ENCODE measurements at regions not wholly inside any gene's neighbourhood (a gene's known extent, or its start where the extent isn't known, plus 50 kb on each side); places are given as distances from the start of the nearest gene placed in this dataset.

GRCh38 chr15:62957130-62957529 is 85.4 kb upstream of the TPM1 start:
- Histone ChIP-seq H4K20me1 (ENCODE audit: insufficient read depth, low read length) (no peaks in the 10 kb centered on the region), H3K79me2 (ENCODE audit: insufficient read depth, low read length) (no peaks in the 10 kb centered on the region), H3K4me2 (ENCODE audit: low read length) (no peak overlapping the region), H3K27me3 (ENCODE audit: insufficient read depth, low read length) (no peaks in the 10 kb centered on the region), H3K27ac (ENCODE audit: low read depth, low read length) (no peak overlapping the region), H3K4me3 (ENCODE audit: insufficient read depth, low read depth, low read length) (no peak overlapping the region), H3K9ac (ENCODE audit: low read length) (no peak overlapping the region), H3K9me3 (ENCODE audit: insufficient read depth, low read depth, low read length) (no peaks in the 10 kb centered on the region), H3K36me3 (ENCODE audit: insufficient read depth, low read length) (no peaks in the 10 kb centered on the region), H3K4me1 (ENCODE audit: insufficient read depth, low read length) (peaks cover 4% of the 10 kb centered on the region), H2AFZ (ENCODE audit: low read depth, low read length) (no peak overlapping the region)
- no peak for DNase-seq (ENCODE audit: low read depth)
- FAIRE-seq = no peak
- Mint-ChIP-seq H3K27ac (ENCODE audit: unreplicated experiment) (no peak overlapping the region), H3K4me3 (ENCODE audit: unreplicated experiment) (no peak overlapping the region), H3K4me1 (ENCODE audit: low read depth, unreplicated experiment) (peaks cover 16% of the 10 kb centered on the region), H3K36me3 (ENCODE audit: low read depth, unreplicated experiment) (no peaks in the 10 kb centered on the region), H3K9me3 (ENCODE audit: unreplicated experiment) (no peaks in the 10 kb centered on the region), H3K27me3 (ENCODE audit: low read depth, unreplicated experiment) (no peaks in the 10 kb centered on the region)
- no peak for TF ChIP-seq EZH2 (IDR thresholded peaks at IDR 0.05; ENCODE audit: insufficient read depth, low read length)
- no peak for TF ChIP-seq CTCF (IDR thresholded peaks at IDR 0.05; ENCODE audit: insufficient read depth, low read depth, low read length)

GRCh38 chr15:62958528-62959363 is 83.8 kb upstream of the TPM1 start:
- Histone ChIP-seq H3K4me2 (ENCODE audit: low read length) (no peak overlapping the region), H2AFZ (ENCODE audit: low read depth, low read length) (no peak overlapping the region), H4K20me1 (ENCODE audit: insufficient read depth, low read length) (no peaks in the 10 kb centered on the region), H3K9ac (ENCODE audit: low read length) (no peak overlapping the region), H3K27ac (ENCODE audit: low read depth, low read length) (no peak overlapping the region), H3K36me3 (ENCODE audit: insufficient read depth, low read length) (no peaks in the 10 kb centered on the region), H3K79me2 (ENCODE audit: insufficient read depth, low read length) (no peaks in the 10 kb centered on the region), H3K27me3 (ENCODE audit: insufficient read depth, low read length) (no peaks in the 10 kb centered on the region), H3K9me3 (ENCODE audit: insufficient read depth, low read depth, low read length) (no peaks in the 10 kb centered on the region), H3K4me3 (ENCODE audit: insufficient read depth, low read depth, low read length) (no peak overlapping the region), H3K4me1 (ENCODE audit: insufficient read depth, low read length) (peaks cover 4% of the 10 kb centered on the region)
- Mint-ChIP-seq H3K9me3 (ENCODE audit: unreplicated experiment) (no peaks in the 10 kb centered on the region), H3K4me3 (ENCODE audit: unreplicated experiment) (no peak overlapping the region), H3K4me1 (ENCODE audit: low read depth, unreplicated experiment) (peaks cover 16% of the 10 kb centered on the region), H3K27me3 (ENCODE audit: low read depth, unreplicated experiment) (peaks cover 4% of the 10 kb centered on the region), H3K27ac (ENCODE audit: unreplicated experiment) (no peak overlapping the region), H3K36me3 (ENCODE audit: low read depth, unreplicated experiment) (no peaks in the 10 kb centered on the region)
- TF ChIP-seq CTCF (IDR thresholded peaks at IDR 0.05; ENCODE audit: insufficient read depth, low read depth, low read length) (no peak), EZH2 (IDR thresholded peaks at IDR 0.05; ENCODE audit: insufficient read depth, low read length) (no peak)
- no peak for DNase-seq (ENCODE audit: low read depth)
- FAIRE-seq = no peak

GRCh38 chr15:62961134-62961533 is 81.4 kb upstream of the TPM1 start:
- Histone ChIP-seq H3K4me3 (ENCODE audit: insufficient read depth, low read depth, low read length) (no peak overlapping the region), H4K20me1 (ENCODE audit: insufficient read depth, low read length) (no peaks in the 10 kb centered on the region), H3K4me1 (ENCODE audit: insufficient read depth, low read length) (peaks cover 4% of the 10 kb centered on the region), H3K4me2 (ENCODE audit: low read length) (no peak overlapping the region), H3K9me3 (ENCODE audit: insufficient read depth, low read depth, low read length) (no peaks in the 10 kb centered on the region), H3K27ac (ENCODE audit: low read depth, low read length) (no peak overlapping the region), H2AFZ (ENCODE audit: low read depth, low read length) (no peak overlapping the region), H3K9ac (ENCODE audit: low read length) (no peak overlapping the region), H3K36me3 (ENCODE audit: insufficient read depth, low read length) (no peaks in the 10 kb centered on the region), H3K79me2 (ENCODE audit: insufficient read depth, low read length) (no peaks in the 10 kb centered on the region), H3K27me3 (ENCODE audit: insufficient read depth, low read length) (no peaks in the 10 kb centered on the region)
- H3K4me1 Mint-ChIP-seq (ENCODE audit: low read depth, unreplicated experiment) = peaks cover 16% of the 10 kb centered on the region
- H3K27me3 Mint-ChIP-seq (ENCODE audit: low read depth, unreplicated experiment) = peaks cover 8% of the 10 kb centered on the region
- peak overlapping the region; percentile 60 for H3K4me3 Mint-ChIP-seq (ENCODE audit: unreplicated experiment)
- H3K27ac Mint-ChIP-seq (ENCODE audit: unreplicated experiment) = no peak overlapping the region
- no peak for FAIRE-seq
- DNase-seq (ENCODE audit: low read depth) = no peak
- no peaks in the 10 kb centered on the region for H3K9me3 Mint-ChIP-seq (ENCODE audit: unreplicated experiment)
- TF ChIP-seq EZH2 (IDR thresholded peaks at IDR 0.05; ENCODE audit: insufficient read depth, low read length) = no peak
- TF ChIP-seq CTCF (IDR thresholded peaks at IDR 0.05; ENCODE audit: insufficient read depth, low read depth, low read length) = no peak
- no peaks in the 10 kb centered on the region for H3K36me3 Mint-ChIP-seq (ENCODE audit: low read depth, unreplicated experiment)
